GM12865 (cell line): ENCODE measurements at regions not wholly inside any gene's neighbourhood (a gene's known extent, or its start where the extent isn't known, plus 50 kb on each side); places are given as distances from the start of the nearest gene placed in this dataset.

ENCODE experiments used
- DNase-seq: peaks from one replicate; pipeline ENCODE4 v3.0.0; 2010; ENCODE audit warnings: low read depth
- H3K4me3 ChIP-seq: 2 replicates; pipeline ENCODE4 v1.5.1; 2011; ENCODE audit warnings: mild to moderate bottlenecking, low read depth, low read length, control low read depth
- TF ChIP-seq, protein P1 (sequence below): IDR thresholded peaks from 2 replicates; pipeline ENCODE4 v1.5.1; 2011; ENCODE audit warnings: low read length, control low read depth, low read depth, inconsistent platforms; ENCODE audit not compliant: insufficient read depth; ENCODE audit errors: missing control alignments

DNA sequence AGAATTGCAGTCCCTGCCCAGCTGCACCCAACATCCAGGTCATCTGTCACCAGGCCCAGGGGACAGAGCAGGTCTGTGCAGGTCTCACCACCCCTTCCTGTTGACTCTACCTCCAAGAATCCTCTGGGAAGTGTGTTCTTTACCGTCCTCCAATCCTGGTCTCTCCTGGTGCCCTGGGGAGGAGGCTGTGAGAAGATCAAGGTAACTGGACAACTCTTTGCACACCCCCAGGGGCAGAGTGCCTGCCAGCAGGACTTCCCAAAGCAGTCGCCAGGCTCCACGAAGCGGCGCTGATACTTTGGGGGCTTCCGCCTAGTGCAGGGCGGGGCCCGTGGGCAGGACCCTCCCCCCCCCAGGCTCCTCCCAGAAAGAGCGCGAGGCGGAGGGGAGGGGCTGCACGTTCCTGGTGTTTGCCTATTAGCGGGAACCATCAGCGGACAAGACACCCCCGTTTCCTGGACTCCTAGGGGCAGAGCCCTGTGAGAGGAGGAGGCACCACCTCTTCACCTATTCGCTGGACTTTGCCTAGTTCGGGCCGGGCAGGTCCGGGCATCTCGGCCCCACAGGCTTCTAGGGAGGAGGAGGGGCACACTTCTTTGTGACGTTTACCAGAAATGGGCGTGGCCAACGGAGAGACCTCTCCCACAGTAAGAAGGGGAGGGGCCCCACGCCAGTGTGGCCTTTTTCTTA, 918.0 kb downstream of the AACS start:
- H3K4me3 ChIP-seq, result no peak overlapping the region

DNA sequence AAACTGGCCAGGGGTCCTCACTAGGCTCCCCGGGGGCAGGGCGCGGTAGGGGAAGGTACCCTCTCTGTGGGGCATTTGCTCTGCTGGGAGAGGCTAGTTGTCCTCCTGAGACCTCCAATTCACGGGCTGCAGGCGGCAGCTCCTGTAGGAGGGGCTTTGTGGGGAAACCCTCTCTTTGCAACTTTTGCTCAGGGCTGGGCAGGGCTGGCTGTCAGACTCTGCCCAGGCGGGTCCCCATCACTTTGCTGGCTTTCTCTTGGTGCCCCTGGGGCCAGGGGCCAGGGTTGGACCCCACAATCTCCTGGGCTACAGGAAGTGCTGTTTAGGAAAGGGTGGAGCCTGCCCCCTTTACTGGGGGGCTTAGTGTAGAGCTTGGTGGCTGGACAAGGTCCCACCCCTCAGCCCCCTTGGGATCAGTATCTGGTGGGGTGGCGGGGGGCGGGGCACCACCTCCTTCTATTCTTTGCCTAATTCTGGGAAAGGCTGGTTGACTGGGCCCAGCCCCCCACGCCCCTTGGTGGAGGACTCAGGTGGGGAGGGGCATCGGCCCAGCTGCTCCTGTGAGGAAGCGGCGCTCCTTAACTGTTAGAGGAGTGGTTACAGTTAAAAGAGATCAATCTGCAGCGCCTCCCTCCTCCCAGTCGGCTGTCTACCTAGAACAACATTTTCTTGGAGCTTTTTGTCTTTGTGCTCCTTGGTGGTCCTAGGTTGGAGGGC, 918.7 kb downstream of the AACS start:
- TF ChIP-seq, protein P1, sequence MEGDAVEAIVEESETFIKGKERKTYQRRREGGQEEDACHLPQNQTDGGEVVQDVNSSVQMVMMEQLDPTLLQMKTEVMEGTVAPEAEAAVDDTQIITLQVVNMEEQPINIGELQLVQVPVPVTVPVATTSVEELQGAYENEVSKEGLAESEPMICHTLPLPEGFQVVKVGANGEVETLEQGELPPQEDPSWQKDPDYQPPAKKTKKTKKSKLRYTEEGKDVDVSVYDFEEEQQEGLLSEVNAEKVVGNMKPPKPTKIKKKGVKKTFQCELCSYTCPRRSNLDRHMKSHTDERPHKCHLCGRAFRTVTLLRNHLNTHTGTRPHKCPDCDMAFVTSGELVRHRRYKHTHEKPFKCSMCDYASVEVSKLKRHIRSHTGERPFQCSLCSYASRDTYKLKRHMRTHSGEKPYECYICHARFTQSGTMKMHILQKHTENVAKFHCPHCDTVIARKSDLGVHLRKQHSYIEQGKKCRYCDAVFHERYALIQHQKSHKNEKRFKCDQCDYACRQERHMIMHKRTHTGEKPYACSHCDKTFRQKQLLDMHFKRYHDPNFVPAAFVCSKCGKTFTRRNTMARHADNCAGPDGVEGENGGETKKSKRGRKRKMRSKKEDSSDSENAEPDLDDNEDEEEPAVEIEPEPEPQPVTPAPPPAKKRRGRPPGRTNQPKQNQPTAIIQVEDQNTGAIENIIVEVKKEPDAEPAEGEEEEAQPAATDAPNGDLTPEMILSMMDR, result no peak
- DNase-seq, result no peak
- H3K4me3 ChIP-seq, result no peak overlapping the region

More for the DNA sequence above, 918.0 kb downstream of the AACS start:
- no peak for DNase-seq
- TF ChIP-seq, protein P1, result no peak

DNA sequence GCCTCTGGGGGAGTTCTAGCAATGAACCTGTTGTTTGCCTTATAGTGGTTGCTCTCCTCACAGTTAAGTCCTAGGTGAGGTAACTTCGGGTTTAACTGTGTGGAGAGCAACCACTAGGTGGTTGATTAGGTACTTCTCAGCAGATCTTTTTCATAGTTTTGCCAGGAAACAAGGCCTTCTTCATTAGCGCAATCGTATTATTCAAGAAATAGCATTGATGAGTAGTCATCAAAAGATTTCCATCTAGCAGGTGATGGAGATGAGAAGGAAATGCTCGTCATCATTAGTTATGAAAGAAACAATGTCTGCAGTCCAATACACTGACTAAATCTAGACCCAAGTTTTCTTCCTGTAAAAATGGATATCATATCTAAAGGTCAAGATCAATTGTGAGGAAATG, 923.3 kb downstream of the AACS start:
- DNase-seq, result no peak
- H3K4me3 ChIP-seq, result no peak overlapping the region
- TF ChIP-seq, protein P1, result no peak

DNA sequence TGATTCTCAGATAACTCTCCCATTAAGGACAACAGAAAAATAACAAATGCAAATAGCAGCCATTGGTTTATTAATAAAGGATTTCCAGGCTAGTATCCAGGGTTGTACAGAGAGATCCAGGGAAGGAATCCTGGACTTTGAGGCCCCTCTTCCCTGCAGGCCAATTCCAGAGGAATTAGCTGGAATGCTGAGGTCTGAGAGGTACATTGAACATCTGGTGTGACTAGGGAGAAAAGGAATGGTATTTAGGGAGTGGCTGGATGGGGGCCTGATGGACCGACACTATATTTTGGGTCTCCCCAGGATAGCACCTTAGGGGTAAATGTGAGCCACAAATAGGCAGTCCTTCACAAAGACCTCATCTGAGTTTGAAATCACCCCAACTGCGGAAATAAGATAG, 924.5 kb downstream of the AACS start:
- TF ChIP-seq, protein P1, result no peak

DNA sequence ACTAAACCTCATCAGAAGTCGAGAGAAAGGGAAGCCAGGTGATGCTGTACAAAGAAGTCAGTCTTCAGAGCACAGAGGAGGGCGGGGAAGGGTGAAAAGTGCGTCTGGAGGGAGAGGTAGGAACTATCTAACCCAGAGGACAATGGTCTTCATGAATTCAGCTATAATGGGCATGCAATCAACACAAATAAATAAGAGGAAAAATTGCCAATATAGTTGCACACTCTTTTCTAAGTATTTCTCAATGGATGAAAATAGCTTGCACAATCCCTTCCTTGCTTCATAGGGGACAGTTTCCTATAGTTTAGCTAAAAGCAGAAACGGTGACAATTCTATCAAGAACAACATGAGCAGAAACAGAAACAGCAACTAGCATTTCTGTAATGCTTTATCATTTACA, 931.2 kb downstream of the AACS start:
- no peak for DNase-seq

More for the DNA sequence above, 924.5 kb downstream of the AACS start:
- DNase-seq, result no peak
- H3K4me3 ChIP-seq, result no peak overlapping the region

DNA sequence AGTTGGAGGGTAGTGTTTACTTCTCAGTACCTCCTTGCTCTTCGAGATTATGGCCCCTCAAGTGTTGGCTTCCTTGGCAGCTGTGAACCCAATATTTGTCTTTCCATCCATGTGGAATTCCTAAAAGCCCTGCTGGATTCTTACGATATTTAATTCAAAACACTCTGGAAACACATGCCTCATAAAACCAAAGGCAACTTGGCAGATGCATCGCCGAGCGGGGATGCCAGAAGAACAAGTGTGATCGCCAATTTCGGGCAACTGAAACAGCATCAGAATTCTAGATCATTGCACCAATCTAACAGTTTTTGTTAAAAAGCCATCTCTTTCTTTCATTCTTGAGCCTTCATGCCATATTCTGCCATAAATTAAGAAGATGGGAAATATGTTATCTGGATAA, 934.4 kb downstream of the AACS start:
- TF ChIP-seq, protein P1, result no peak
- no peak overlapping the region for H3K4me3 ChIP-seq
- no peak for DNase-seq

More for the DNA sequence above, 931.2 kb downstream of the AACS start:
- no peak overlapping the region for H3K4me3 ChIP-seq
- TF ChIP-seq, protein P1, result no peak
